Ectodermal cell (in vitro differentiated cells): ENCODE measurements at regions not wholly inside any gene's neighbourhood (a gene's known extent, or its start where the extent isn't known, plus 50 kb on each side); places are given as distances from the start of the nearest gene placed in this dataset.

ENCODE experiments used
- H3K27ac ChIP-seq: 2 replicates; pipeline ENCODE4 v1.7.0; 2013; ENCODE audit warnings: mild to moderate bottlenecking, low read depth, low read length; ENCODE audit not compliant: insufficient read depth, poor library complexity, severe bottlenecking
- H3K27me3 ChIP-seq: 2 replicates; pipeline ENCODE4 v1.7.0; 2013; ENCODE audit warnings: mild to moderate bottlenecking, low read length; ENCODE audit not compliant: insufficient read depth, control insufficient read depth, poor library complexity, severe bottlenecking
- H3K36me3 ChIP-seq: one replicate; pipeline ENCODE4 v1.7.0; 2013; ENCODE audit warnings: low read length; ENCODE audit not compliant: control insufficient read depth, insufficient read depth
- H3K4me1 ChIP-seq: one replicate; pipeline ENCODE4 v1.7.0; 2013; ENCODE audit warnings: low read length; ENCODE audit not compliant: control insufficient read depth, insufficient read depth
- H3K4me3 ChIP-seq: 2 replicates; pipeline ENCODE4 v1.7.0; 2013; ENCODE audit warnings: low read depth, low read length, control low read depth; ENCODE audit not compliant: insufficient read depth
- H3K9me3 ChIP-seq: 2 replicates; pipeline ENCODE4 v1.7.0; 2013; ENCODE audit warnings: mild to moderate bottlenecking, low read length, moderate library complexity; ENCODE audit not compliant: control insufficient read depth
- WGBS, 2 experiments: methylation state at CpG; one replicate each; pipeline ENCODE4 v1.1.7; 2013; ENCODE audit warnings: missing lambda C conversion rate in 2 of 2; 5-methylcytosine and 5-hydroxymethylcytosine counted together

- no peaks in the 10 kb centered on the region for H3K27me3 ChIP-seq
- H3K4me1 ChIP-seq = peaks cover 12% of the 10 kb centered on the region
- no peaks in the 10 kb centered on the region for H3K36me3 ChIP-seq
- H3K27ac ChIP-seq = no peak overlapping the region
- H3K9me3 ChIP-seq = no peaks in the 10 kb centered on the region
- H3K4me3 ChIP-seq = no peak overlapping the region
- 61 to 63% methylated on average over 5 of the region's 6 CpGs for WGBS, 2 experiments
Observed at GRCh38 chr18:25561918-25562317, 210.0 kb upstream of the ZNF521 start.

- no peaks in the 10 kb centered on the region for H3K27me3 ChIP-seq
- WGBS, 2 experiments = 95% methylated on average over 3 to 4 of the region's 4 CpGs
- peaks cover 22% of the 10 kb centered on the region for H3K4me1 ChIP-seq
- no peaks in the 10 kb centered on the region for H3K9me3 ChIP-seq
- H3K36me3 ChIP-seq = no peaks in the 10 kb centered on the region
- no peak overlapping the region for H3K4me3 ChIP-seq
- no peak overlapping the region for H3K27ac ChIP-seq
Observed at GRCh38 chr18:25560369-25560768, 208.4 kb upstream of the ZNF521 start.

- no peak overlapping the region for H3K4me3 ChIP-seq
- H3K27ac ChIP-seq = no peak overlapping the region
- H3K27me3 ChIP-seq = no peaks in the 10 kb centered on the region
- H3K9me3 ChIP-seq = no peaks in the 10 kb centered on the region
- H3K4me1 ChIP-seq = peaks cover 18% of the 10 kb centered on the region
- WGBS, 2 experiments = 90% methylated on average over 7 of the region's 7 CpGs
- no peaks in the 10 kb centered on the region for H3K36me3 ChIP-seq
Observed at GRCh38 chr18:25557011-25557410, 205.0 kb upstream of the ZNF521 start.

- no peak overlapping the region for H3K4me3 ChIP-seq
- H3K9me3 ChIP-seq = no peaks in the 10 kb centered on the region
- H3K27me3 ChIP-seq = no peaks in the 10 kb centered on the region
- peaks cover 18% of the 10 kb centered on the region for H3K4me1 ChIP-seq
- H3K36me3 ChIP-seq = no peaks in the 10 kb centered on the region
- no peak overlapping the region for H3K27ac ChIP-seq
- WGBS, 2 experiments = 95 to 100% methylated on average over 1 of the region's 1 CpG
Observed at GRCh38 chr18:25553631-25554263, 201.8 kb upstream of the ZNF521 start.

- WGBS, 2 experiments = 81 to 94% methylated on average over 2 of the region's 2 CpGs
Observed at GRCh38 chr18:25544546-25545287, 192.8 kb upstream of the ZNF521 start.

GRCh38 chr18:25538175-25538922 is 186.4 kb upstream of the ZNF521 start:
- H3K4me1 ChIP-seq = no peaks in the 10 kb centered on the region
- H3K36me3 ChIP-seq = no peaks in the 10 kb centered on the region
- 95% methylated on average over 7 of the region's 7 CpGs for WGBS, 2 experiments
- H3K9me3 ChIP-seq = no peaks in the 10 kb centered on the region
- no peak overlapping the region for H3K4me3 ChIP-seq
- no peak overlapping the region for H3K27ac ChIP-seq
- no peaks in the 10 kb centered on the region for H3K27me3 ChIP-seq

More at GRCh38 chr18:25544546-25545287, 192.8 kb upstream of the ZNF521 start:
- H3K9me3 ChIP-seq = no peaks in the 10 kb centered on the region
- H3K4me1 ChIP-seq = no peaks in the 10 kb centered on the region
- H3K4me3 ChIP-seq = no peak overlapping the region
- no peaks in the 10 kb centered on the region for H3K36me3 ChIP-seq
- no peak overlapping the region for H3K27ac ChIP-seq
- H3K27me3 ChIP-seq = no peaks in the 10 kb centered on the region

- no peaks in the 10 kb centered on the region for H3K9me3 ChIP-seq
- 95 to 96% methylated on average over 1 of the region's 1 CpG for WGBS, 2 experiments
- no peaks in the 10 kb centered on the region for H3K36me3 ChIP-seq
Observed at GRCh38 chr18:25535495-25535894, 183.5 kb upstream of the ZNF521 start.

GRCh38 chr18:25534401-25534800 is 182.4 kb upstream of the ZNF521 start:
- Histone ChIP-seq H3K9me3 (no peaks in the 10 kb centered on the region), H3K4me1 (no peaks in the 10 kb centered on the region)
- no CpG with 5 or more reads among the region's 1 CpG for WGBS, 2 experiments

More at GRCh38 chr18:25535495-25535894, 183.5 kb upstream of the ZNF521 start:
- Histone ChIP-seq H3K4me1 (no peaks in the 10 kb centered on the region), H3K27me3 (no peaks in the 10 kb centered on the region), H3K27ac (no peak overlapping the region), H3K4me3 (no peak overlapping the region)

GRCh38 chr18:25533218-25533617 is 181.3 kb upstream of the ZNF521 start:
- H3K9me3 ChIP-seq = no peaks in the 10 kb centered on the region
- WGBS, 2 experiments = 93% methylated on average over 4 of the region's 4 CpGs
- no peaks in the 10 kb centered on the region for H3K27me3 ChIP-seq
- no peak overlapping the region for H3K27ac ChIP-seq
- no peak overlapping the region for H3K4me3 ChIP-seq
- H3K4me1 ChIP-seq = no peaks in the 10 kb centered on the region
- H3K36me3 ChIP-seq = no peaks in the 10 kb centered on the region

More at GRCh38 chr18:25534401-25534800, 182.4 kb upstream of the ZNF521 start:
- no peak overlapping the region for H3K4me3 ChIP-seq
- no peaks in the 10 kb centered on the region for H3K27me3 ChIP-seq
- no peak overlapping the region for H3K27ac ChIP-seq
- H3K36me3 ChIP-seq = no peaks in the 10 kb centered on the region

GRCh38 chr18:25531207-25531606 is 179.2 kb upstream of the ZNF521 start:
- Histone ChIP-seq H3K4me1 (no peaks in the 10 kb centered on the region), H3K36me3 (no peaks in the 10 kb centered on the region), H3K9me3 (no peaks in the 10 kb centered on the region), H3K27me3 (no peaks in the 10 kb centered on the region), H3K27ac (no peak overlapping the region), H3K4me3 (no peak overlapping the region)
- 93 to 96% methylated on average over 2 to 3 of the region's 3 CpGs for WGBS, 2 experiments
